Mammary epithelial cell (primary cell): ENCODE measurements at regions not wholly inside any gene's neighbourhood (a gene's known extent, or its start where the extent isn't known, plus 50 kb on each side); places are given as distances from the start of the nearest gene placed in this dataset.

Experiments used
- EZH2 ChIP-seq: IDR thresholded peaks from 2 replicates; pipeline ENCODE4 v1.6.1; 2012; ENCODE audit warnings: low read length, inconsistent platforms, borderline replicate concordance
- TF ChIP-seq, protein P1 (sequence below), 2 donors: IDR thresholded peaks in 1 of 2; conservative IDR thresholded peaks in 1 of 2; 2 replicates each; pipeline ENCODE4 v1.5.1; 2011 to 2012; ENCODE audit warnings: inconsistent platforms in 2 of 2, low read length in 2 of 2, mild to moderate bottlenecking in 2 of 2, control low read depth in 1 of 2, low read depth in 1 of 2; ENCODE audit not compliant: insufficient read depth in 1 of 2; ENCODE audit errors: extremely low read depth in 1 of 2

DNA sequence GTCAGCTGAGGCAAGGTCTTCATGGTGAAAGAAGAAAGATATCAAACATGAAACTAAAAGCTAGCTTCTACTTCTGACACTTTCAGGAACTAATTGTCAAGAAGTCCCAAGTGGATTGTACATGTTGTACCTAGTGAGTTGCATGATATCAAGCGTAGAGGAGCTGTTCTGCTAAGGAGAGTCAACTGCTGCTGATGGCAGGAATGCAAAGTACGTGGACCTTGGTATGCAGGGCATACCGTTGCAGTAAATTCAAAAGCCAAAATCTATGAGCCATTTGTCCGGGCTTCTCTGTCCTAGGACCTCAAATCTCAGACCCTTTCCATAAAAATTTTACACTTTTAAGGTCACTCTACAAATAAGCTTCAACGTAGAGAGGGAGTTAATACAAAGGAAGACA is 446.2 kb downstream of the KCTD8 start:
- TF ChIP-seq EZH2 = no peak
- TF ChIP-seq, protein P1, sequence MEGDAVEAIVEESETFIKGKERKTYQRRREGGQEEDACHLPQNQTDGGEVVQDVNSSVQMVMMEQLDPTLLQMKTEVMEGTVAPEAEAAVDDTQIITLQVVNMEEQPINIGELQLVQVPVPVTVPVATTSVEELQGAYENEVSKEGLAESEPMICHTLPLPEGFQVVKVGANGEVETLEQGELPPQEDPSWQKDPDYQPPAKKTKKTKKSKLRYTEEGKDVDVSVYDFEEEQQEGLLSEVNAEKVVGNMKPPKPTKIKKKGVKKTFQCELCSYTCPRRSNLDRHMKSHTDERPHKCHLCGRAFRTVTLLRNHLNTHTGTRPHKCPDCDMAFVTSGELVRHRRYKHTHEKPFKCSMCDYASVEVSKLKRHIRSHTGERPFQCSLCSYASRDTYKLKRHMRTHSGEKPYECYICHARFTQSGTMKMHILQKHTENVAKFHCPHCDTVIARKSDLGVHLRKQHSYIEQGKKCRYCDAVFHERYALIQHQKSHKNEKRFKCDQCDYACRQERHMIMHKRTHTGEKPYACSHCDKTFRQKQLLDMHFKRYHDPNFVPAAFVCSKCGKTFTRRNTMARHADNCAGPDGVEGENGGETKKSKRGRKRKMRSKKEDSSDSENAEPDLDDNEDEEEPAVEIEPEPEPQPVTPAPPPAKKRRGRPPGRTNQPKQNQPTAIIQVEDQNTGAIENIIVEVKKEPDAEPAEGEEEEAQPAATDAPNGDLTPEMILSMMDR (conservative IDR thresholded peaks at IDR 0.05 in 1 of 2, IDR thresholded peaks at IDR 0.05 in 1 of 2; ENCODE audit: extremely low read depth in 1 of 2, insufficient read depth in 1 of 2, low read depth in 1 of 2, low read length in 2 of 2) = no peak
